Prostate gland (tissue), 1 donor: ENCODE measurements at regions not wholly inside any gene's neighbourhood (a gene's known extent, or its start where the extent isn't known, plus 50 kb on each side); places are given as distances from the start of the nearest gene placed in this dataset.

Experiments used
- POLR2A ChIP-seq: fragments of 450-650 bp; IDR thresholded peaks from one replicate; pipeline ENCODE4 v1.6.1; 2016; ENCODE audit warnings: antibody characterized with exemption, mild to moderate bottlenecking
- POLR2AphosphoS5 ChIP-seq: sonication (generic); formaldehyde crosslinking; IDR thresholded peaks from one replicate; pipeline ENCODE4 v1.6.1; 2017; ENCODE audit warnings: antibody characterized with exemption

DNA sequence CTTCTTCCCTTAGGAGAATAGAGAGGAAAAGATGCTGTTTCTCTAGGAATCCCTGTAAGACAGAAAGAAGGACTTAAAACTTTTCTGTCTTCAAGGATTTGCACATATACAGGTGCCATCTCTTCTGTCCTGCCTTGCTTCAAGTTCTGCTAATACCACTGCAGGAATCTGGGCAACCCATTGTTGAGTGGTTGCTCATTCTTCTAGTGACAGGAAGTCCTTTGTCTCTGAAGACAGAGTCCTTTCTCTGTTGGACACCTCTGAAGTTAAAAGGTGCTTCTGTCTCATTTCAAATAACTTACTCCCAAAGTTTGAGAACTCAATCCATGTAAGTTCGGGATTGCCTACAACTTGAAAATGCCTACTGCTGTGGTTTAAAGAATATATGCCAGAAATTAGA lies 114.4 kb upstream of the TMTC4 start:
- TF ChIP-seq POLR2A (no peak), POLR2AphosphoS5 (no peak)
